ENCODE measurements at regions not wholly inside any gene's neighbourhood (a gene's known extent, or its start where the extent isn't known, plus 50 kb on each side); places are given as distances from the start of the nearest gene placed in this dataset.

GRCh38 chr11:134921938-134922337, 509.9 kb upstream of the B3GAT1 start:
- Histone ChIP-seq H3T11ph (ENCODE audit: low read length) (no peak overlapping the region), H3K79me1 (ENCODE audit: insufficient read depth, low read depth, low read length, poor library complexity, severe bottlenecking) (no peaks in the 10 kb centered on the region), H3K23me2 (ENCODE audit: insufficient read length, low read depth, low read length, poor library complexity, severe bottlenecking) (no peaks in the 10 kb centered on the region), H3K23ac (ENCODE audit: insufficient read length, low read depth, low read length) (no peak overlapping the region), H3K4me1 (ENCODE audit: insufficient read depth, low read length) (no peaks in the 10 kb centered on the region), H3K4ac (ENCODE audit: low read depth, low read length) (no peak overlapping the region), H2BK12ac (ENCODE audit: insufficient read length, low read depth, low read length) (no peak overlapping the region), H3K9me3 (ENCODE audit: control insufficient read depth, low read depth, low read length) (no peaks in the 10 kb centered on the region), H2AFZ (ENCODE audit: low read length) (no peak overlapping the region), H2BK15ac (ENCODE audit: low read depth, low read length) (no peak overlapping the region), H3K4me2 (ENCODE audit: insufficient read depth, insufficient read length, low read length) (no peak overlapping the region), H3K79me2 (ENCODE audit: insufficient read depth, low read length) (no peaks in the 10 kb centered on the region), H4K91ac (ENCODE audit: insufficient read length, low read depth, low read length) (no peak overlapping the region), H3K9ac (ENCODE audit: extremely low read depth, insufficient read length, low read length) (no peak overlapping the region), H2AK5ac (ENCODE audit: insufficient read length, low read length) (no peak overlapping the region), H2BK120ac (ENCODE audit: low read depth, low read length, poor library complexity, severe bottlenecking) (no peak overlapping the region), H3K56ac (ENCODE audit: insufficient read length, low read depth, low read length) (no peak overlapping the region), H4K8ac (replicated peaks; ENCODE audit: insufficient read length, low read depth, low read length) (no peak overlapping the region), H3K14ac (ENCODE audit: insufficient read depth, low read length) (no peak overlapping the region), H3K27ac (ENCODE audit: insufficient read length, low read depth, low read length) (no peak overlapping the region), H3K27me3 (ENCODE audit: insufficient read depth, low read length) (no peaks in the 10 kb centered on the region), H2BK20ac (ENCODE audit: low read depth, low read length, poor library complexity, severe bottlenecking) (no peak overlapping the region), H4K5ac (ENCODE audit: insufficient read length, low read depth, low read length) (no peak overlapping the region), H3K18ac (ENCODE audit: insufficient read length, low read depth, low read length) (no peak overlapping the region), H2BK5ac (ENCODE audit: insufficient read length, low read length) (no peak overlapping the region), H4K20me1 (ENCODE audit: control insufficient read depth, insufficient read depth, insufficient read length) (no peaks in the 10 kb centered on the region)
- peaks cover 8% of the 10 kb centered on the region for H3K27me3 Mint-ChIP-seq (ENCODE audit: low read depth)
- H3K27ac Mint-ChIP-seq, result no peak overlapping the region
- no peak for DNase-seq
- no peaks in the 10 kb centered on the region for H3K9me3 Mint-ChIP-seq
- no peak for TF ChIP-seq CTCF (conservative IDR thresholded peaks at IDR 0.05)
- no peaks in the 10 kb centered on the region for H3K36me3 Mint-ChIP-seq (ENCODE audit: insufficient read depth in 1 of 3, low read depth in 3 of 3)
- WGBS (ENCODE audit: extremely low coverage, insufficient read length, low lambda C conversion rate), result no CpG with 5 or more reads among the region's 3 CpGs
- no peak overlapping the region for H3K4me3 Mint-ChIP-seq
- 0 out of 4 replicates have a peak, but pooled peaks cover 0 to 5% of the 10 kb centered on the region in 2 experiments for H3K4me1 Mint-ChIP-seq
